ENCODE measurements at regions not wholly inside any gene's neighbourhood (a gene's known extent, or its start where the extent isn't known, plus 50 kb on each side); places are given as distances from the start of the nearest gene placed in this dataset.

DNA sequence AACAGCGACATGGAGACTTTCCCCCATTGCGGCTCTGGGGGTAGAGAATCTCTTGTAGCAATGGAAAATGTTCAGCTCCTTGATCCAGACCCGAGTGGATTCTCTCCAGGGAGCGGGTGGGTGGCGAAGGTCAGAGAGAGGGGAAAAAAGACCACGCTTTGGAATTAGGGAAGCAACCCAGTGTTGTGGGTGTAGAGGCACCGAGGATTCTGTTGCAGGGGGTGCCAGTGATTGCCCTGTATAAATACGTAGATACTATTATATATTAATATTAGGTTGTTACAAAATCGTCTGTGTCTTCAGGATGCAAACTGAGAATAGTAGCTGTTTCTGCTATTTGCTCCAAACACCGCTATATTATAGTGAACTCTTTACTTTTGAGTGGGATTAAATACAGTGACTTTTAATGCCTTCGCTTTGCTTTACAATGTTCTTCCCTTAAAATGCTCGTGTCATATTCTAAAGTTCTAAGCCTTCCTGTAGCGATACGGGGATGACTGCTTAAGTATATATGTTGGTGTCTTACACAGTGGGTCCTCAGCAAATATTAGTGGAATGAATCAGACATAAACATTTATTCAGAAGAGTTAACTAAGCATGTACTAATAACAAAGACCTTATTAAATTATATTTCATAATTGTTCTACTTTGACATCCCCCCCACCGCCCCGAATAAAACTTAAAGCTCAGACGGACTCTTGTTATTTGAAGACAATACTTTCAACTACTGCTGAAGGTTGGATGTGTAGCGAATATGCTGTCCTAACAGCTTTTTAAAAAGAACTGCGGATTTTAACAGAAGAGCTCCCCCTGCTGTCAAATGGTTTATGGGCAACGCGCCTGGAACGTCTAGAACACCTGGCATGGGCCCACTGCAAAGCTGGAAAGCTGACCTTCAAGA is 136.4 kb upstream of the KRAS start:
- no peaks in the 10 kb centered on the region for H3K9me3 Mint-ChIP-seq
- H3K27me3 Mint-ChIP-seq (ENCODE audit: low read depth), result no peaks in the 10 kb centered on the region
- TF ChIP-seq, protein P1, sequence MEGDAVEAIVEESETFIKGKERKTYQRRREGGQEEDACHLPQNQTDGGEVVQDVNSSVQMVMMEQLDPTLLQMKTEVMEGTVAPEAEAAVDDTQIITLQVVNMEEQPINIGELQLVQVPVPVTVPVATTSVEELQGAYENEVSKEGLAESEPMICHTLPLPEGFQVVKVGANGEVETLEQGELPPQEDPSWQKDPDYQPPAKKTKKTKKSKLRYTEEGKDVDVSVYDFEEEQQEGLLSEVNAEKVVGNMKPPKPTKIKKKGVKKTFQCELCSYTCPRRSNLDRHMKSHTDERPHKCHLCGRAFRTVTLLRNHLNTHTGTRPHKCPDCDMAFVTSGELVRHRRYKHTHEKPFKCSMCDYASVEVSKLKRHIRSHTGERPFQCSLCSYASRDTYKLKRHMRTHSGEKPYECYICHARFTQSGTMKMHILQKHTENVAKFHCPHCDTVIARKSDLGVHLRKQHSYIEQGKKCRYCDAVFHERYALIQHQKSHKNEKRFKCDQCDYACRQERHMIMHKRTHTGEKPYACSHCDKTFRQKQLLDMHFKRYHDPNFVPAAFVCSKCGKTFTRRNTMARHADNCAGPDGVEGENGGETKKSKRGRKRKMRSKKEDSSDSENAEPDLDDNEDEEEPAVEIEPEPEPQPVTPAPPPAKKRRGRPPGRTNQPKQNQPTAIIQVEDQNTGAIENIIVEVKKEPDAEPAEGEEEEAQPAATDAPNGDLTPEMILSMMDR (IDR thresholded peaks at IDR 0.05; ENCODE audit: unreplicated experiment in 3 of 3), result peak; percentile 88 to 89 (median 89)
- peak overlapping the region; percentile 94 to 98 (median 96) for H3K4me3 Mint-ChIP-seq
- H3K4me1 Mint-ChIP-seq, result peaks cover 26% of the 10 kb centered on the region
- no peaks in the 10 kb centered on the region for H3K36me3 Mint-ChIP-seq (ENCODE audit: low read depth)
- peak overlapping the region; percentile 100 for H3K27ac Mint-ChIP-seq

DNA sequence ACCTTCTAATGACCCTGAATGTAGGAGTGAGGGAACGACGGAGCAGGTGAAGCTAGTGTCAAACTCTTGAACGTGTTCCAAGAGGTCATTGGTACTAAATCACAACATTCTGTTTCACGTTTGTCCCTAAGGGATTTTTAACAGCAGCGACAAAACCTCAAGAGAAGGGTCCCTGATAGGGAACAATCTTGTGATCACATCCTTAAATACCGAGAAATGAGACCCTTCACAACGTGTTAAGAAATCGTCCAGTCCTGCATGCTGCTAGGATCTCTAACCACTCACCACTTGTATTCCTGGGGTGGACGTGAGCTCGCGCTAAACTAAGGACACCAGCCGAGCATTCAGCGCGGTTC is 134.1 kb upstream of the KRAS start:
- H3K9me3 Mint-ChIP-seq, result no peaks in the 10 kb centered on the region

DNA sequence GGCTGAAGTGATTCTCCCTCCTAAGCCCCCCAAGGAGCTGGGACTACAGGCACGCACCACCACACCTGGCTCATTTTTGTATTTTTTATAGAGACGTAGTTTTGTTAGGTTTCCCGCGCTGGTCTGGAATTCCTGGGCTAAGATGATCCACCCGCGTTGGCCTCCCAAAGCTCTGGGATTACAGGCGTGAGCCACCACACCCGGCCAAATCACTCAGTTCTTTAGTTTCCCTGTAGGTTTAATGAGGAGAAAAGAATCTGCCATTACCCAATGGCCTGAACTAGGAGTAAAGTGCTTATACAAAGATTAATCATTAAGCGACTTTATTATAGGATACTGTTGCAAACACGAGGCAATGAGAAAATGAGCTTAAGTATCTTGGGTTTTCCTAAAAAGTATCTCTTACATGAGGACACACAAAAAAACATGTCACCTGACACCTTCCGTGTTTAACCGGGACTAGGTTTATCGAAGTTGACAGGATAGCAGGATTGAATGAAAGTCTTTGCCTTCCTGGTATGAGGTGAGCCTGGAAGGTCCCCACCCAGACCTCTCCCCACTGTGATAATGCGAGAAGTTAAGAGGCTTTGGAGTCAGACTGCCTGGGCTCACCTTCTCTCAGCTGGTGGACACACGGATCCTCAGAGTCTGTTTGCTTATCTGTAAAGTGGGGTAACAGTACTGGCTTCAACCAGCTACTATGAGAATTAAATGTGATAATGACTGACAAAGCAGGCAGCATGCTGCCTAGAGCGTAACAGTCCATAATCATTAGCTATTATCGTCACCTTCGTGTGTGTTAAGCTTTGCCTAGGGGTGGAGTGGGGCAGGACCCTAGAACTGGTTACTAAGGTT is 133.5 kb upstream of the KRAS start:
- Mint-ChIP-seq H3K27me3 (ENCODE audit: low read depth) (no peaks in the 10 kb centered on the region), H3K36me3 (ENCODE audit: low read depth) (no peaks in the 10 kb centered on the region), H3K27ac (peak overlapping the region; percentile 100), H3K4me1 (peaks cover 29% of the 10 kb centered on the region), H3K9me3 (no peaks in the 10 kb centered on the region), H3K4me3 (peak overlapping the region; percentile 94 to 98 (median 96))
- TF ChIP-seq, protein P1 (IDR thresholded peaks at IDR 0.05; ENCODE audit: unreplicated experiment in 3 of 3), result no peak

More for the DNA sequence above, 134.1 kb upstream of the KRAS start:
- Mint-ChIP-seq H3K27me3 (ENCODE audit: low read depth) (no peaks in the 10 kb centered on the region), H3K4me1 (peaks cover 29% of the 10 kb centered on the region), H3K4me3 (peak overlapping the region; percentile 94 to 98 (median 96)), H3K27ac (peak overlapping the region; percentile 100), H3K36me3 (ENCODE audit: low read depth) (no peaks in the 10 kb centered on the region)
- TF ChIP-seq, protein P1 (IDR thresholded peaks at IDR 0.05; ENCODE audit: unreplicated experiment in 3 of 3), result no peak

DNA sequence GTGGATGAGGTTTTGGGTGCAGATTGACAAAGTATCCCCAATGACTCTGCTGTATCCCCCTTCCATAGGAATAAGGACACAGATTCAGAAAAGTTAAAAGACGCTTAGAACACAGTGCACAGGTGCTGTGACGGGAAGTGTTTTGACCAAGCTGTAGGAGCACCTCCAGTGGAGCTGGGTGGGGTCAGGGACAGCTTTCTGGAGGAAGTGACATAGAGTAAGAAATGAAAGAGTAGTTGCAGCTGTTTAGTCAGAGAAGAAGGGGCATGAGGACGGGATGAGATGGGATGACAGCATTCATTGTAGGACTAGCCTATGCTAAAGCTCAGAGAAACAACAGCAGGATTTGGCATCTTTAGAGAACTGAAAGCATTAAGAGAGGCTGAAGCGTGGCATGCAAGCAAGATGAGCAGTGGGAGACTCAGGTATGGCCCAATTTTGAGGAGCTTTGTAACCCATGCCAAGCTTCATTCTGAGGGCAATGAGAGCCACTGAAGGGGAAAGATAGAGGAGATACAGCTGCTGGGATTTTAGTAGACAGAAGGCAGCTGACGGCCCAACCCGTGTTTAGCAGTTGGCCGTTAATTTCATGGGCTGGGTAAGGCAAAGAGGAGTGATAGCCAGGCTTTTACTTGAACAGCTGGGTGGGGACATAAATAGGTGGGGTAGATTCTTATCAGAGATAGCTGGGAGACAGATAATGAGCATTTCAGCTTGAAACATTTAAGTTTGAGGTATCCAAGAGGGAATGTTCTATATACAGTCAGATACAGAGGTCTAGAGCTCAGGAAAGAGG is 131.8 kb upstream of the KRAS start:
- Mint-ChIP-seq H3K27ac (peak overlapping the region; percentile 70 to 100 (median 88)), H3K27me3 (ENCODE audit: low read depth) (no peaks in the 10 kb centered on the region), H3K4me1 (peaks cover 29% of the 10 kb centered on the region), H3K9me3 (no peaks in the 10 kb centered on the region), H3K36me3 (ENCODE audit: low read depth) (no peaks in the 10 kb centered on the region), H3K4me3 (peak overlapping the region; percentile 20 to 98 (median 49))
- TF ChIP-seq, protein P1 (IDR thresholded peaks at IDR 0.05; ENCODE audit: unreplicated experiment in 3 of 3), result no peak

DNA sequence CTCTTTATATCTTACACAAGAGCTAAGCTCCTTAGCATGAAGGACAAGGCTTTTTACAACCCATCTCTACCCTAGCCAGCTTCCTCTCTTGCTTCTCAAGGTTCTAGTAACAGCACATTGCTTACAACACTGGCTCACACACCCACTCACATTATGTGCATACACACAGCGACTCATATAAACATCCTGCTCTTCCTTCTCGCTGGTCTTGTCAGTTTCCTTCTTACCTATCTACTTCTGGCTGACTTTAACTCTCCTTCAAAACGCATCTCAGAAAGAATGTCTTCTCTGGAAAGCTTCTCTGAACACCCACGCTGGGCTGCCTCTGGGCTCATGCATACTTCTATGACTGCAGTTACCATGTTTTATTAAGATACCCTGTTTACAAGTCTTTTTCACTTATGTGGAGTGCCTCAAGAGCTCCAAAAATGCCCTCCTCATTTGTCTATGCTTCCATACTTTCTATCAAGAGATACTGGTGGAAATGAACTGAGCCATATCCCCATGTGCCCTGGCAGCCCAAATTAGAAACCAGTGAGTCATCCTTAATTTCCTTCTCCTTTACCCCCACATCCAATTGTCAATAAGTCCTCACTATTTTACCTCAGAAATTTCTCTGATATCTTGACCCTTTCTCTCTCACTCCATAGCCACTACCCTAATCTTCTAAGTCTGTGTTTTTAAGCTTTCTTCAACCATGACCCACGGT is 126.9 kb upstream of the KRAS start:
- Mint-ChIP-seq H3K36me3 (ENCODE audit: low read depth) (no peaks in the 10 kb centered on the region), H3K4me3 (no peak overlapping the region), H3K27me3 (ENCODE audit: low read depth) (no peaks in the 10 kb centered on the region), H3K4me1 (peaks cover 13% of the 10 kb centered on the region), H3K9me3 (no peaks in the 10 kb centered on the region), H3K27ac (no peak overlapping the region)
- TF ChIP-seq, protein P1 (IDR thresholded peaks at IDR 0.05; ENCODE audit: unreplicated experiment in 3 of 3), result no peak

All from nephron (organoid).